Fibroblast of skin of abdomen (primary cell): ENCODE measurements at regions not wholly inside any gene's neighbourhood (a gene's known extent, or its start where the extent isn't known, plus 50 kb on each side); places are given as distances from the start of the nearest gene placed in this dataset.

ENCODE experiments used
- DNase-seq: peaks from one replicate; pipeline ENCODE4 v3.0.0-alpha.2; 2013

DNA sequence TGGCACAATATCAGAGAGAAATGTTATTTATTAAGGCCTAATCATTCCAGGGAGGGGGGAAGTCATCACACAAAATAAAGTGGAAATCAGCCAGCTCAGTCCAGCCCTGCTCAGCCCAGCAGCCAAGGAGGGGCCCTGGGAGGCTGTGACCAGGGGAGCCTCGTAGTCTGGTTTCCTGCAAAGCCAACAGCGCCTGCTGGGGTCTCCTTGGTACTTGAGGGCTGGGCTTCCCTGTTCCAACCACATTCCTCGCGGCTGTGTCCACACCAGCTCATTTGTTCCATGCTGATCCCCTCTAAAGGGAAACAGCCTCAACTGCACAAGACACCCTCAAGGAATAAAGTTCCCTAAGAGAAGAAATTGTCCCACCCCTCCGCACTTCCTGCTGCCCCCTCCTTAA is 154.0 kb downstream of the TMEM132E start:
- no peak for DNase-seq

GRCh38 chr17:34730816-34731215 is 151.4 kb downstream of the TMEM132E start:
- DNase-seq, result no peak

DNA sequence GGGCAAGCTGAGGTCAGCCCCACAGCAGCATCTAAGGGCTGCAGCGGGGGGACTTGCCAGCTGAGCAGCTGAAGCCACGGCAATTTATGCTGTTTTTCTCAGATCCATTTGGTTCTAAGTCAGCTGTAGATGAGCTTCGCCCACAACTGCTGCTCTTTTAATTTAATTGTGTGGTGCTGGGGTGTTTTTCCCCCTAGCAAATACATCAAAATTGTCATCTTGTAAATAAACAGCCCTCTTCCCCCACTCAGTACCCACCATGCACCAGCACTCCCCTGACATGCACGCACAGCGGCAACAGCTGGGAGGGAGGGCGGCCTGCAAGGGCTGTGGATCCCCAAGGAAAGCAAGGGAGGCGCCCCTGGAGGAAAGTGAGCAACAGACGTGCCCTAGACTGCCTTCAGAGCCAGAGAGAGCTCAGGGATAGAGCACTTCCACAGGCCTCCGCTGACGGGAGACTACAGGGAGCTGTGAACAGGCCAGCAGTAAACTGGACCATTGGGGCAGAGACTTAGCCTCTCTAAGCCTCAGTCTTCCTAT is 149.5 kb downstream of the TMEM132E start:
- DNase-seq, result no peak

DNA sequence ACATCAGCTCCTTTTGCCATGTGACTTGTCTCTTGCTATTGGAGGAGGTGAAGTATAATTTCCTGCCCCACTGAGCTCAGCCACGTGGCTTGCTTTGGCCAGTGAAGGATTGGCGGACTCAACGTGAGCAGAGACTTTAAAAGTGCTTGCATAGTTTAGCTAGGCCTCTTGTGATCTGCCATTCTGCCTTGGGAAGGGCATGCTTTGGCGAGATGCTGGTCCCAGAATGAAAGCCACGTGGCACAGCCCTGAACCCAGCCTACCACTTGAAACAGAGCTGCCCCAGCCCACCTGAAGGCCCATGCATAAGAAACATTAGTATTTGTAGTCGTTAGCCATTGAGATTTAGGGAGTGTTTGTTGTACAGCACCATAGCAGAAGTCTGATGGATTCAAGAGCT is 148.2 kb downstream of the TMEM132E start:
- DNase-seq, result no peak

DNA sequence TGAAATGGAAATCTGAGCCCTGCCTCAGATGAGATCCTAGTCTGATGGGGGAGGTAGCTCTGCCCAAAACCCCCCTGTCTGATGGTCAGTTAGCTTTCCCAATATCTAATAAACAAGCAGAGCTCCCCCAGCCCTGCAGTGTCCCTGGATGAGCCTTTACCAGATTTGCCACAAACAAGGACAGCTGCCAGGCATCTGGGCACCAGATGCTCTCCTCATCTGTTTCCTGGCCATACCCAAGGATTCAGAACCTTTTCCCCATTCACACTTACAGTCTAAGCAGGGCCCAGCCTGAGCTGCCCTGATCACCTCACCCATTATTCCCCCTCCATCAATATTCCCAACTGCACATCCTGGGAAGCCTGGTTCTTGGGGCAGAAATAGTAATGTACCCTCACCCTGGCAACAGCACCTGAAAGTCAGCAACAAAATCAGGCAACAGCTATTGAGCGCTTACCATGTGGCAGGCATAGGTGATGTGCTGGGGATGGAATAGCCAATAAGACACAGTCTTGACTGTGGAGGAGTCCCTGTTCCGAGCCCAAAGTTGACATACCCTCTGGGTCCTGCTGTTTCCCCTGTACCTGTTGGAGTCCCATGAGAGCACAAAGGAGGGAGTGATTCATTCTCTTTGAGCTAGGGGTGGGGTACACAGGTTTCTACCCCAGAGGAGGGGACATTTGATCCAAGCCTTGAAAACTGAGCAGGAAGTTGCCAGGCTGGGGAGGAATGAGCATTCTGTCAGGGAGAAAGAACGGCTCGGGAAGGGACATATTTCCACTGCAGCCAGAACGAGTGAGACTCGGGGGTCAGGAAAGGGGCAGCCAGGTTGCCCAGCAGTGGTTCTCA is 147.4 kb downstream of the TMEM132E start:
- DNase-seq, result no peak

DNA sequence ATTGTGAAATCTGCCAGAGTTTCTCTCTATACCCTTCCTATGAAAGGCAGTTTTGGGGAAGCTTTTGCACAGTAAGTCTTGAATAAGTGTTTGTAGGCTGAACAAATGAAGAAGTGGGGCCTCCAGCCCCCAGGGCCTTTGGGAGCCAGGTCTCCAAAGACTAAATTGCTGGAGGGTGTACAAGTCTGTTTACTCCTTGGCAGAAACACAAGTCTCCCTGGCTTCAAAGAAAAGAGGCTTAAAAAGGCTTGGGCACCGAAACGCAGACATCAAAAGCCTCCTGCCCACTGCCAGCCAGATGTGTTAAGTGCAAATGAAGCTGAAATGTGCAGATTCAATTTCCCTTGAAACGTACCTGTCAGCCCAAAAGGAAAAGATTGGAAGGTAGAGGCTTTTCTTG is 146.3 kb downstream of the TMEM132E start:
- no peak for DNase-seq

DNA sequence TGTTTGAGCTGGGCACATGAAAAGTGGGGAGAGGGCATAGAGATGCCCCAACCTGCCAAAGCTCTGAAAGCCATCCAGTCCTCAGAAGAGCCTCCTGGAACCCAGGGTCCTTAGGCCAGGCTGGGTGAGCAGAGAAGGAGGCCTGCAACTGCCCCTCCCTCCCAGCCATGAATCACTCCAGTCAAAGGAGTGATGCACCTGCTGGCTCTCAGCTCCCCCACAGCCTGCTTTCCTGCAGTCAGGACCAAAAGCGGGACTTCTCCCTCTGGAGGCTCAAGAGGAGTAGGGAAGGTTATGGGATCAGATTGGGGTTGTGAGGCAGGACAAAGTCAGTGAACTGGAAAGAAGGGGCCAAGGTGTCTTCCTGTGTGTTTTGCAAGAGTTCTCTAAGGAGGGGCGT is 145.6 kb downstream of the TMEM132E start:
- no peak for DNase-seq

- no peak for DNase-seq
Measured at GRCh38 chr17:34723875-34724274, 144.5 kb downstream of the TMEM132E start.

DNA sequence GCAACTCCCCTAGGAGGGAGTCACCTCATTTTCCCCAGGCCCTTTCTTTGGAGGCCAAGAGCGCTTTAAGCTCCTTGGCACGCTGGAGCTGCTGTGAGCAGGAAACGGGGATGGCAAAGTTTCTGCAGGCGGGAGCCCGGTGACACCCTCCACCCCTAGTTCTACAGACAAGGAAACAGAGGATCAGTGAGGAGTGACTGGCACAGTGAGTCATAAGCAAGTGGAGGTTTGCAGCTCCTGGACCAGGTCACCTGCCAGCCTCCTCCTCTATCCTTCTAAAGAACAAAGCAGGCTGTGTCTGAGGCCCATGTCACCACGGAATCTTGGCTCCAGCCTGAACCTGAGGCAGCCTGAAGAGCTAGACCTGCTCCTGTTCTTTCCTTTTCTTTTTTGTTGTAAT is 141.9 kb downstream of the TMEM132E start:
- DNase-seq, result no peak

DNA sequence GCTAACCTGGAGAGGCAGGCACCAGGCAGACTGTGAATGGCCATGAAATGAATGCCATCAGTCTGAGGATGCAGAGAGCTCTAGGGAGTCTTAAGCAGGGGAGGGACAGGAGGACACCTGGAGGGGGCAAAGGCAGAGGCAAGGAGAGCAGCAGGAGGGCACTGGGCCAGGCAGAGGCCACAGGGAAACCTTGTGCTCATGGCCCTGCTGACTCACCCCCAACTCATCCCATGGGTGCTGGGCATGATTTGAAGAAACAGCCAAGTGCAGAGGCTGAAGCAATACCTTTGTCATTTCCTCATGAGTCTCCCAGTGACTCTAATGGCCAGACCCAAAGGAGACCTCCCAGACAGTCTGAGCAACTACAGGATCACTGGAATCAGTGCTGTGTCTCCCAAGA is 141.4 kb downstream of the TMEM132E start:
- no peak for DNase-seq

DNA sequence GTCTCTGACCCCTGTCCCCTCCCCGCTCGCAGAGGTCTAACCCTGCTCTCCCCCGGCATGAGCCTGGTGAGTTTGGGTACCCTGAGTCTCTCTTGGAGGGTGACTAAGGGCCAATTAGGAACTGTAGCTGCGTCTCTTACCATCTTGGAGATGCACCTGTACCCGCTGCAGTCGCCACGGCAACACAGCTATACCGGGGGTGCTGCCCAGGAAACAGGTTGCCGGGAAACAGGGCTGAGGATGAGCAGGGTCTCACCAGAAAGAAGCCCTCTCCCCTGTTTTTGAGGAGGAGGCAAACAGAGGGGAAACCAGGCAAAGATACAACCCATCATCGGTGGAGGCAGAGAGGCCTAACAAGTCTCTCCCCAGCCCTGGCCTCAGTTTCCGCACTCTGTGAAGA is 140.2 kb downstream of the TMEM132E start:
- no peak for DNase-seq

DNA sequence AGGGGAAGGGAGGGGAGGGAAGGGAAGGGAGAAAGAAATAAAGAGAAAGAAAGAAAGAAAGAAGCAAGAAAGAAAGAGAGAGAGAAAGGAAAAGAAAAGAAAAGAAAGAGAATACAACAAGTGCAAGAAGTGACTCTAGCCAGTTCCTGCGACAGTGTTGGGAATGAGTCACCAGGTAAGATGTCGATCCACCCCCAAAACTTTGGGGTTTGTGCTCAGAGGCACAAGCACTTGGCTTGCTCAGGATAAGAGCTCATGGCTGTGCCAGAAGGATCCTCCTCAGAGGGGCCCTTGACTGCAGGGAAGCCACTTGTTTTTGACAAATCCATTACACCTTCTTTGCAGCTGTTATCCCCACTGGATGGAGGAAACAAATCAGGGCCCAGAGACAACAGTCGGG is 137.7 kb downstream of the TMEM132E start:
- no peak for DNase-seq

DNA sequence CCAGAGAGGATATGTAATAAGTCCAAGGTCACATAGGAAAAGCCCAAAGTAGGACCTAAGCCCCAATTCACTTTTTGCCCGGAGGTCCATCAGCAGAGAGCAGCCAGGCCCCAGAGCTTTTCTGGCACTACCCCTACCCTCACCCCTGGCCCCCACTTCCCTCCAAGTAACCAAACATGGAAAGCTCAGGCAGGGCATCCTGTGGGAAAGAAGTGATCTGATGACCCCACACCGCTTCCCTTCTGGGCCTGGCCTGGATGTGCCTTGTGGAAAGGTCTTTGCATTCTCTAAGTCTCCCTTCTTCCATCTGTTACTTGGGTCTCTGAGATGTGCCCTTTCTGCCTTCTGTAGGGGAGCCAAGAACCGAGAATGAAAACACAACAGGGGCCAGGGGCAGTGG is 136.9 kb downstream of the TMEM132E start:
- DNase-seq, result no peak

DNA sequence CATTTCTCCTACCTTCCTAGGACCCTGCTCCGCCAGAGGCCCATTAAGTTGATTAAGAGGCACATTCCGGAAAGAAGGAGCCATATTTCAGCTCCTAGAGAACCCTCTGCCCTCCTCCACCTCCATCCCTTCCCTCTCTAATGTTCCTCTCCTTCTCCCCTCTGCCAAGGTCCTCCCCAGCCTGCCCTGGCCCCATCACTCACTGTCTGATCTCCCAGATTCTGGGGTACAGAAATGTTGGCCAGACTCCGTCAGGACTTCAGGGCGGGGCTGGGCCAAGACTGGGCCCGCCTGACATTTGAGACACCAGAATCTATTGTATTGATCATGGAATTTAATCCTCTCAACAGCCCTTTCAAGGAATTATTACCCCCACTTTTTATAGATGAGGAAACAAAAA is 136.1 kb downstream of the TMEM132E start:
- no peak for DNase-seq

- DNase-seq, result no peak
Measured at GRCh38 chr17:34714475-34715410, 135.4 kb downstream of the TMEM132E start.

DNA sequence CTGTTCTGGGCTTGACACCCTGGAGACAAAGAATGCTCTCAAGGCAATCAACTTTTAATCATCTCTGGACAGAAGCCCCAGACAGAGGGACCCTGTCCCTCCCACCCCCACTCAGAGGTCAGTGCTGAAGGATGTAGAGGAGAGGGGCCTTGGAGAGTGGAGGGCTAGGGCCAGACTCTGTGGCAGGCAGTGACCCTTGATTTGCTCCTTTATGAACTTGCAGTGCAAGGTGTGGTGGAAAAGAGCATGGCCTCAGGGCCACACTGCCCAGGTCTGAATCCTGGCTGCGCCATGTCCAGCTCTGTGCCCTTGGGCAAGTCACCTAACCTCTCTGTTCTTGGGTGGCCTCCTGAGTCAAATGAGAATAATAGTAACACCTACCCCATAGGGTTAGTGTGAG is 134.3 kb downstream of the TMEM132E start:
- DNase-seq, result no peak

GRCh38 chr17:34712481-34713195 is 133.3 kb downstream of the TMEM132E start:
- DNase-seq, result no peak

- no peak for DNase-seq
Measured at GRCh38 chr17:34711646-34712045, 132.3 kb downstream of the TMEM132E start.

DNA sequence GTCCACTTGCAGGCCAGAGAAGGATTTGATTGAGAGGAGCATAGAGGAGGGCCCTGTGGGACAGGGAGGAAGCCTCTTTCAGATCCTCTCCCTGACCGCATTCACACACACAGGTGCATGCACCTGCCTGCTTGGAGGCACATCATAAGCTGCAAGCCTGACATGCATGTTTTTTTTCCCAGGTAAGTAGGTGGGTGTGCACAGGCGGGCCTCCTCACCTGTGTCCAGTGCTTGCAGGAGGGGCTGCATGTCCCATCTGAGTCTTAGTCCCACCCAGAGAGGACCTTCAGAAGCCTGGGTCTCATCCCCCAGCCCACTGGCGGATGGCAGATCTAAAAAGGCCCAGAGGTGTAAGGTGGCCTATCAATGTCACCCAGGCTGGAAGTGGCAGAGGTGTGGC is 130.8 kb downstream of the TMEM132E start:
- DNase-seq, result no peak

DNA sequence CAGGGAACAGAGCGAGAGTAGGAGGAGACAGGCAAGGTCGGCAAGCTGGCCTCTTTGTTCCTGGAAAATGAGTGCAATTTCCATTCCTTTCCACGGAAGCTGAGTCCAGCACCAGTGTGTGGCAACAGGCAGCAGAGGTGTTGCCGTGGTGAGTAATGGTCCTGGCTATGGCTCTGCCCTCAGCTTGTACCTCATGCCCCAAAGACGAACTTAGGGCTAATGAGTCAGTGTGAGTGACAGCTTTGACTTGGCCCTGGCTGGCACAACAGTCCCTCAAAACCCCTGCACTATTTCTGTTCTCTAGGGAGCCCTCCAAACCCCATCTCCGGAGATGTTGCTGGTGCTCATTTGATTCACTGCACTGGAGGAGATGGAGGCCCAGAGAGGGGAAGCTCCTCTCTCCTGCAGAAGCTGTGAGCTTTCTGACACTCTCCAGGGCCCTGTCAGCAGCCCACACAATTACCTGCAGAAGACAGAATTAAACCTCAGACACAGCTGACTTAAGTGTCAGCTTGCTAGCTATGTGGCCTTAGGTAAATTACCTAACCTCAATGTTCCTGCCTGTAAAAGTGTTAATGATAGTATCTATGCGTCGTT is 129.9 kb downstream of the TMEM132E start:
- DNase-seq, result no peak

GRCh38 chr17:34706029-34706428 is 126.6 kb downstream of the TMEM132E start:
- DNase-seq, result peak; percentile 6

- DNase-seq, result peak; percentile 29
Measured at GRCh38 chr17:34703533-34703932, 124.2 kb downstream of the TMEM132E start.
